Left ventricle myocardium superior (tissue), 1 donor: ENCODE measurements at regions not wholly inside any gene's neighbourhood (a gene's known extent, or its start where the extent isn't known, plus 50 kb on each side); places are given as distances from the start of the nearest gene placed in this dataset.
"Not testable (repeated sequence)": the region's sequence is repeated elsewhere in the genome, so short reads cannot be mapped to it uniquely, and the experiment has no call there.

Experiments
- ATAC-seq: fragments of 200-7000 bp; cut with Tn5 transposase; one replicate; pipeline ENCODE4 v1.9.1; 2020; ENCODE audit warnings: mild to moderate bottlenecking, moderate library complexity
- DNase-seq: peaks from one replicate; pipeline ENCODE4 v3.0.0-alpha.2; 2020
- intact Hi-C: fragments of 100-400 bp; cut with micrococcal nuclease; formaldehyde crosslinking; loops from one replicate; pipeline ENCODE4 v1.11.0; 2022
- donor health status: DM: no; HTN: yes; CAD: no; lungs with severe emphysema.

- ATAC-seq (no peak), DNase-seq (no peak)
- intact Hi-C loops, result no loop called here
Observed at GRCh38 chr16:51306886-51307595, 156.0 kb upstream of the SALL1 start.

- intact Hi-C loops, result no loop called here
- ATAC-seq (no peak), DNase-seq (no peak)
Observed at GRCh38 chr16:51306116-51306515, 155.0 kb upstream of the SALL1 start.

- intact Hi-C loops, result no loop called here
- ATAC-seq (no peak), DNase-seq (no peak)
Observed at GRCh38 chr16:51305337-51305736, 154.3 kb upstream of the SALL1 start.

DNA sequence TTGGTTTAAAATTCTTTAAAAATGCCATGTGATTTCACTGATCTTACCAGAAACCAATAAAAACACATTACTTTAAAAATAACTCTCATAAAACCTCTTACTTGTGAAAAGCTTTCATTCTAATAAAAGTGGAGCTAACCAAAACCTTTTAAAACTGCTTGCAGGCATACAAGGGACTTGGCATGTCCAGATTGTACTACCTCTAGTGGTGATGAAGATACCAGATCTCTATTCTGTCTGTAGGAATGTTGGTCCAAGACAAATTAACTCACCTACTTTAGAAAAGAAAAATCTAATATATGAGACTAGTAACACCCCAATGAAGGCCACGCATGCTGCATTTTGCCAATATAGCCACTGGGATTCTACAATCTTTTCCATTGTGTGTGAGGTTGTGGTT is 151.0 kb upstream of the SALL1 start:
- DNase-seq (no peak), ATAC-seq (no peak)
- intact Hi-C loops, result no loop called here

- DNase-seq (no peak), ATAC-seq (no peak)
- intact Hi-C loops, result no loop called here
Observed at GRCh38 chr16:51298800-51299199, 147.7 kb upstream of the SALL1 start.

DNA sequence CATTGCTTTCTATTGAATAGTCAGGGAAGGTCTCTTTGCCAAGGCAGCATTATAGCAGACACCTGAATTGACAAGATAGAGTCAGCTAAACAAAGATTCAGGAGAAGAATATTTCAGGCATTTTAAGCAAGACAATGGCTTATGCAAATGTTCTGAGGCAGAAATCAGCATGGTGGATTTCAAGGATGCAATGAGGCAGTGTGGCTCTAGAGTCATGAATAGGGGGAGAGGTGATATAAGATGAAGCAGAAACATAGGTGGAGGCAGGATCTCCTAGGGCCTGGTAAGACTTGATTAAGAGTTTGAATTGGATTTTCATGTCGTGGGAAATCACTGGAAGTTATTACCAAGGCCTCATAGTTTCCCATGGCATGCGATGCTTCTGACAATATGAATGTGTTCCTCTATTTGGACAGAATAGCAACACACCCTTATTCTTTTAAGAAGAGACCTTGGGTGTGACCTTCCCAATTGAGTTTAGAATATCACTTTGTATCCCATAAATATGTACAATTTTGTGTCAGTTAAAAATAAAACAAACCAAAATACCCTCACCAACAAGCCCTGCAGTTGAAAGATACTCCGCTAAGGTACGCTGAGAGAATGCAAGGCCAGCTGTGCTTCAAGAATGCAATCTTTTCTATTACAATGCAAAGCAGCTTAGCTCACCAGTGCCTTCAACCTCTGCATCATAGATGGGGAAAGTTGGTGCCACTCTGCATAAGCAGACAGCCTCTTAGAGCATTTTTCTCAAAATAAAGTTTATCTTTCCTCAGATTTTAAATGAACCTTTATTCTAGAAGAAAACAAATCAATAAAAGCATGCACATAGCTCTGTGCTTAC is 139.6 kb upstream of the SALL1 start:
- intact Hi-C loops, result no loop called here
- no peak for DNase-seq
- ATAC-seq, result no peak

DNA sequence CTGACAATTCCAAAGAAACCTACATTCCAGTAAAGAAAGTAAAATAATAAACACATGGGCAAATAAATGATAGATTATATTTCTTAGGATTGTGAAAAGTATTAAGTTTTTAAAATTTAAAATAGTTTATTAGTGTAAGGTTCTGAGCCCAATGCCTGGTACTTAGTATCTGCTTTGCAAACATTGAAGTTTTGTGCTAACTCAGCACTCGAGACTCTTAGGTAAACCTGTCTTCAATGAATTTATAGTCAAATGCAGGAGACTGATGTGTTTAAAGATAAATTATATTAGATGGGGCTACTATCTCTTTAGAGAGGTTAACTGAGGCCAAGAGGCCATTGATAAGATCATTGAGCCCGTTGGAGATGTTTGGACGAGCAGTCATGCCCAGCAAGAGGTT is 138.3 kb upstream of the SALL1 start:
- intact Hi-C loops, result no loop called here
- ATAC-seq, result no peak
- no peak for DNase-seq

DNA sequence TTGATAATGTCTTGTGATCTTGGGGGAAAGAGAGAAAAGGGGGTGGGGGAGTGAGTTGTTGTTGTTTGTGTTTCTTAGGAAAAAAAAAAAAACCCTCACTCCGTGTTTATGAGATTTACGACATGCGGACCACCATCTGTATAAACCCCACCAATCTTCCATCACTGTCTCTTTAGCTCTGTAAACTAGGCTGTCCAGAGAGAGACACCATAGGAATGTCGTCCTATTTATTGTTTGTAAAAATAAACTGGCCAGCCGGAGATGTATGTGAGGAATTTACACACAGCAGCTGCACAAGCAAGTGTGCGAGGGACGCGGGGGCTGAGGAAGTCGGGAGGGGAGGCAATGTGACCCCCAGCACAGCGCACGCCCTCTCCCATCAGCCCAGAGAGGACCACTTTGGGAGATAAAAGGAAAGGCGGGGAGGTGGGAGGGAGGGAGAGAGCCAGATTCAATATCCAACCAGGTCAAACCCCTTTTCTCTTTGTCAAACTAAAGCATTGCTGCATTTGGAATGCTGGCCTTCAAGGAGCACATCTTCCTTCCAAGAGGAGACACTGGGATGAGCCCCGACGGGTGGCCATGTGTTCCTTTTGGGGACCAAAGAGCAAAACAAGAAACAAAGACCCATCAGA is 136.2 kb upstream of the SALL1 start:
- intact Hi-C loops, result no loop called here
- DNase-seq (no peak), ATAC-seq (no peak)

- intact Hi-C loops, result no loop called here
- no peak for DNase-seq
- no peak for ATAC-seq
Observed at GRCh38 chr16:51286272-51286671, 135.2 kb upstream of the SALL1 start.

GRCh38 chr16:51276336-51276735 is 125.3 kb upstream of the SALL1 start:
- DNase-seq, result no peak
- intact Hi-C loops, result no loop called here
- no peak for ATAC-seq

GRCh38 chr16:51272420-51272819 is 121.3 kb upstream of the SALL1 start:
- ATAC-seq, result no peak
- DNase-seq, result no peak
- intact Hi-C loops, result no loop called here

DNA sequence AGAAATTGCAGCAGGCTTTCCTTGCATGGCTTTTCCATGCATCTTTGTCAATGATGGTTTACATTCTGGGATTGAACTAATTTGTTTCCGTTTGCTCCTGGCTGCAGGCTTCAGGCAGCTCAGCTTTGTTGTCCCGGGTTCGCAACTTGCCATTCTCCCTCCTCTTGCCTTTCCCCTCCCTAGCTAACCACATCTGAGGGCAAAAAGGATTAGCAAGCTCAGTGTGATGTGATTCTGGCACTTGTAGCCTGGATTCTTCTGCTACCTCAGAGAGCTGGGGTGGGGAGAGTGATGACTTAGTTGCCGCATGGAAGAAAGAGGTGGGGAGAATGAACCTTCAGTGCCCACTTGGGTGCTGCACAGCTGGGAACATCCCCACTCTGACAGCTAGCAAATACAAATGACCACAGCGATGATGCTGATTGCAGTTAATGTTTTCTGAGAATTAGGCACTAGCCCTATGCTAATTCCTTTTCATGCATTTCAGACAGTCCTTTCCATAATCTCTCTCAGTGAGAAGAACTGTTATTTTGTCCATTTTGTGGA is 120.2 kb upstream of the SALL1 start:
- ATAC-seq (no peak), DNase-seq (no peak)
- intact Hi-C loops, result no loop called here

- intact Hi-C loops, result no loop called here
- ATAC-seq, result no peak
- DNase-seq, result no peak
Observed at GRCh38 chr16:51268237-51268636, 117.2 kb upstream of the SALL1 start.

DNA sequence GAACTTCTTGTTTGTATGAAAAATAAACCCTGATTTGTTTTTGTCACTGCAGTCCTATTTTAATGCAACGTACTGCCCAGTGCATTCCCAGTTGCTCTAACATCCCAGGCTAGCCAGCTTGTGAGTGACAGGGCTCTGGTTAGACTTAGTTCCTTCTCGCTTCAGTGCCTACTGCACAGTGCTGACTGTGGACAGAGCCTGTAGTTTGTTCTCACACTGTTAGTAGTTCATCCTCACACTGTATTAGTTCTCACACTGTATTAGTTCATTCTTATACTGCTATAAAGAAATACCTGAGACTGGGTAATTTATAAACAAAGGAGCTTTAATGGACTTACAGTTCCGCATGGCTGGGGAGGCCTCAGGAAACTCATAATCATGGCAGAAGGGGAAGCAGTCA is 116.6 kb upstream of the SALL1 start:
- no peak for DNase-seq
- ATAC-seq, result no peak
- intact Hi-C loops, result no loop called here

DNA sequence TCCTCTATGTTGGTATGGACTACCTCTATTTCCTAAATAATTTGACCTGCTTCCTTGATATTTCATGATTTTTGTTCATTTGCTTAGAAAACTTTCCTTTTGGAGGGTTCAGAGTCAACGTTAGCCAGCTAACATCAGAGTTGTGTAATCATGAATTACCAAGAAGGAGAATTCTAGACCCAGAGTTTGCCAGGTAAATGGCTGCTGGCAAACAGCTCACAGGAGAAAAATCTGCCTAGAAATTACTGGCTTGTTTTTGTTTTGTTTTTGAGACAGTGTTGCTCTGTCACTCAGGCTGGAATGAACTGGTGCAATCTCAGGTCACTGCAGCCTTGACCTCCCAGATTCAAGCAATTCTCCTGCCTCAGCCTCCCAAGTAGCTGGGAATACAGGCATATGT is 111.4 kb upstream of the SALL1 start:
- ATAC-seq, result no peak
- DNase-seq, result no peak
- intact Hi-C loops, result no loop called here

DNA sequence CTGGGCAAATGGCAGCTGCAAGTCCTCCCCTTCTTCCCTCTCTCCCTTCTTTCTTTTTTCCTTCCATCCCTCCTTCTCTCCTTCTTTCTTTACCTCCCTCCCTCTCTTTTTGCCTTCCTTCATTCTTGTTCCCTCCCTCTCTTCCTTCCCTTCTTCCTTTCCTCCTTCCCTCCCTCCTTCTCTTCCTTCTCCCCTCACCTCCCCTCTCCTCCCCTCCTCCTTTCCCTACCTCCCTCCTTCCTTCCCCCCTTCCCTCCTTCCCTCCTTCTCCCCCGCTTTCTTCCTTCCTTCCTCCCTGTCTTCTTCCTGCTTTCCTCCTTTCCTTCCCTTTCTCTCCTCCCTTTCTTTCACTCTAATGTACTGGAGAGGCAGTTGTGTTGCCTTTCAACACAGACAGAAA is 110.8 kb upstream of the SALL1 start:
- intact Hi-C loops, result no loop called here
- ATAC-seq (no peak), DNase-seq (no peak)

GRCh38 chr16:51255349-51255972 is 104.4 kb upstream of the SALL1 start:
- DNase-seq (no peak), ATAC-seq (no peak)
- intact Hi-C loops, result no loop called here

GRCh38 chr16:51254390-51254789 is 103.3 kb upstream of the SALL1 start:
- intact Hi-C loops, DNase-seq: not testable (repeated sequence)

DNA sequence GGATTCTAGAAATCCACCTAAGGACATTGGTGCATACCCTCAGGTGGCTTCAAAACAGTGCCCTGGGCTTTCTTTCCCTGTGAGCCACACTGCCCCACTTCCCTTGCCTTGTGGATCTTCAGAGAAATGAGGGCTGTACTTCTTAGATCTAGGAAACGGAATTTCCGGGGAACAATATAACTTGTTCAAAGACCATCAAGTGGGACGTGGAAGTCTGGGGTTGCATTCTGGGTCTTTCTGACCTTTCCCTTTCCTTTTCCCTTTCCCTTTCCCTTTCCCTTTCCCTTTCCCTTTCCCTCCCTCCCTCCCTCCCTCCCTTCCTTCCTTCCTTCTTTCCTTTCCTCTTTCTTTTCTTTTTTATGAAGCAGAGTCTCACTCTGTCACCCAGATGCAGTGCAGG is 97.1 kb upstream of the SALL1 start:
- DNase-seq (no peak), ATAC-seq (no peak)
- intact Hi-C loops, result no loop called here

More at GRCh38 chr16:51254390-51254789, 103.3 kb upstream of the SALL1 start:
- not testable (repeated sequence) for ATAC-seq

- intact Hi-C loops, result no loop called here
- no peak for DNase-seq
- no peak for ATAC-seq
Observed at GRCh38 chr16:51245658-51245995, 94.6 kb upstream of the SALL1 start.
